NCI-H510A (cell line): ENCODE measurements at regions not wholly inside any gene's neighbourhood (a gene's known extent, or its start where the extent isn't known, plus 50 kb on each side); places are given as distances from the start of the nearest gene placed in this dataset.
"Not testable (repeated sequence)": the region's sequence is repeated elsewhere in the genome, so short reads cannot be mapped to it uniquely, and the experiment has no call there.

ENCODE experiments used
- DNase-seq: peaks from one replicate; lab custom pipeline; 2025; lab: John Stamatoyannopoulos, UW

DNA sequence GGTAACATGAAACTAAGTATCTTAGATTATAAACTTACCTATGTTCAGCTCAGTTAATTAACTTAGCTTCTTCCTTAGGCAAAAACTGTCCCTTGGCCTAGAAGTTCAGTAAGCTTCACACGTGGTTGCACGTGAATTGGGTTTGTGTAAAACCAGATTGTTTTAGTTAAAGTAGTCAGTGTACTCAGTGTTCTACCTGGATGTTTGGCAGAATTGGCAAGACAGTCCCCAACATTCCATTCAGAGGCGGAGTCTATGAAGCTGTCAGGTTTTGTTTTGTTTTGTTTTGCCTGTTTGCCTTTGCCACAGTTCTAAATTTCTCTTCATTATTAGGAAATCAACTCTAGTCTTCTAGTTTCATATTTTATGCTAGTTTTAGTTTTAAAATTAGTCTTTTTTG is 105.3 kb upstream of the ZEB2 start:
- DNase-seq: no peak

DNA sequence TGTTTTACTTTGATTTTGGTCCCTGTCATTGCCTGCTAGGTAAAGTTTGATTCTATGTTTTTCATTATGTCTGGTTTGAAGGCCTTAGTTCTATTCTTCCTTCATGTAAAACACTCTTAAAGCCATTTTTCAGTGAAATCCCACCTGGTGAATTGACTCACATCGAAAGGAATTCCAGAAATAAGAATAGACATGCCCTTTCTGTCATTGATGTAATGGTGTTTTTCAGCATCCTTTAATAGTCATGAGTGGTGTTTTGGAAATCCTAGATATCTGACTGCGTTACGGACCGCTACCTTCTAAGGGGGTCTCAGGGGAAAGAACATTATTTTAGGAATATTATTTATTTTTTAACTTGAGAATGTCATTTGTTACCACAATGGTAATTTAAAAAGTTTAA is 104.5 kb upstream of the ZEB2 start:
- no peak for DNase-seq

- DNase-seq: not testable (repeated sequence)
These were observed 102.5 kb upstream of the ZEB2 start for GRCh38 chr2:144622373-144622772.

- DNase-seq: no peak
These were observed 101.3 kb upstream of the ZEB2 start for GRCh38 chr2:144621266-144621665.

DNA sequence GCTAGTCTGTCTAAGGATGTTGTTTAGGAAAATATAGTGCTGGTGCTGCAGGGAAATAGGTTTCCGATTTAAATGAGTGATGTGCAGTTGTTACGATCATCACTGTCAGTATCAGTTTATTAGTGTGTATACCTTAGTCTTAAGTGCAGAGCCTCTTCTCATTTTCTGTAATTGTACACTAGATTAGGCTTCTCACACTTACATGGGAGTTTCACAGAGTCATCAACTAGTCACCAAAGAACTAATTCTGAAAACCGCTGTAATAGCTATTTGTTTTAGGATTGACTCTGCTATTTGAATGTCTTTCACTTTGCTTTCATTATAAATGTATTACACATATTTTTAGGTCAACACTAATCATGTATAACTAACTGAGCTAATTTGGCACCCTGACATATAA is 99.8 kb upstream of the ZEB2 start:
- DNase-seq: no peak

GRCh38 chr2:144617171-144617570 is 97.3 kb upstream of the ZEB2 start:
- DNase-seq: not testable (repeated sequence)

DNA sequence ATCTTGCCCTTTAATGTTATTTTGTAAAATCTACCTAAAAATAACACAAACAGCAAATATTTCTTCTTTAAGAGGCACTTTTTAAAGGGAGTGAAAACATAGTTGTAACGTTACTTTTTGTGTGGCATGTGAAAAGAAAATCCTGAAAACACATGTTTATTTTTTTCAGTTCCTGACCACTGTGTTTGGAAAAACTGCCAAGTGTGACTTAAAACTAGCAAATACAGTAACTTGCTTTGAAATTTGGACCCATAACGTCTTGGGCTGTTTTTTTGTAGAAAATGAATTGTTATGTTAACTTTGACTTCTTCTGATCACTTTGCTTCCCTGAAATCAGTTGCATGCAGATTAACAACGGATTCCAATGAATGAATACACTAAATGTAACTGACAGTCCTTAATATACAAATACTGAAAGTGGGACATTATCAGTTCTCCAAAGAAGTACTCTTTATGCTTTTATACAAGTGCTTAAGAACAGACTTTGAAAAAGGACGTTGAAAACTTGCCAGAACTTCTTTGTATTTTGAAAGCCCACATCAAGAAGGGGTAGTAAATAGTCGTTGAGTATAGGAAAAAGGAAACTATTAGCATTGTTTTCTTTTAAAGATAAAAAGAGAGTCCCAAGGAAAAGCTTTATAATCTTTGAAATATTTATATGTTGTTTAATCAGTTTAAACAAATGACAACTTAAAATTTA is 96.1 kb upstream of the ZEB2 start:
- no peak for DNase-seq

GRCh38 chr2:144607891-144608521 is 88.1 kb upstream of the ZEB2 start:
- DNase-seq: no peak

DNA sequence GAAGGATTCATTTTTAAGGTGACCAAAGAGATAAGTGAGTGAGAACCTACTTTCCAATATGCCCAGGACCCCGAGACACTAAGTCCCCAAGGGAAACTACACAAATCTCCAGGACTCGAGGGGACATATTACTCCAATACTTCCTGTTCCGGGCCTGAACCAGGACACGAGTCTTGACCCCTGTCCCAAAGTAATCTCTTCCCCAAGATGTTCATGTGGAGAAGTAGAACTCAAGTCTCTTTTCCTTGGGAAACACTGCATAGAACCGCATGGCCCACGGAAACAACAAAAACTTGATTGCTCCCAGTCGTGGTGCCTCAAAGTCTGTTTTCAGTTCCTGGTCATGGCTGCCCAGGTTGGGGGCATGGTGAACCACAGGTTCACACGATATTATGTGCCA is 87.2 kb upstream of the ZEB2 start:
- DNase-seq: no peak

DNA sequence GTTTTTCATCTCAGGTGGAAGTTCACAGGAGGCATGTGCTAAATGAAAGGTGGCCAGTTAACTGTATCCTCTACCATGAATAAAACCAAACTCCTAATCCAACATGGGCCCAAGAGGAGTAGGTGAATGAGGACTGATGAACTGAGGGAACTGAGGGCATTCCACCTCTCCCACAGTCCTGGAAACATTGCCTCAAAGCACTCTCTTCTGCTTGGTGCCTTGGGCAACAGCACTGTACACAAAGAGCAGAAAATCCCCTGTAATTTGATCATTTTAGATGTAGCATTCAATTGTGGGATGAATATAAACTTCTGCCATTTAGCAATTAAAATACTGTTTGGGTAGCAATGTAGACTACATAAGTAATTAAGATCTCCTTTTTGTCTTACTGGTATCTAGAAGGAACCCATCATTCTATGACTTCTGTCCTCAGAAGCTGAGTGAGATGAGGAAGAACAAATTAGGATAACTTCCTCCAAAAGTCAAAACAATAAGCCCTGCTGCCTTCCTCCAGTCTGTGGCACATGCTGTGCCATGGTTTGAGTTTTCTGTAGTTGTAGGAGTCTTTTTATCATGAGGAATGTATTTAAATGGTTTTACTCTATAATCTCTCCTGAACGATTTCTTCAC is 86.7 kb upstream of the ZEB2 start:
- no peak for DNase-seq

- DNase-seq: no peak
These were observed 85.4 kb upstream of the ZEB2 start for GRCh38 chr2:144605231-144605840.

- DNase-seq: no peak
These were observed 83.4 kb upstream of the ZEB2 start for GRCh38 chr2:144603334-144603733.

GRCh38 chr2:144598906-144599305 is 79.0 kb upstream of the ZEB2 start:
- no peak for DNase-seq

DNA sequence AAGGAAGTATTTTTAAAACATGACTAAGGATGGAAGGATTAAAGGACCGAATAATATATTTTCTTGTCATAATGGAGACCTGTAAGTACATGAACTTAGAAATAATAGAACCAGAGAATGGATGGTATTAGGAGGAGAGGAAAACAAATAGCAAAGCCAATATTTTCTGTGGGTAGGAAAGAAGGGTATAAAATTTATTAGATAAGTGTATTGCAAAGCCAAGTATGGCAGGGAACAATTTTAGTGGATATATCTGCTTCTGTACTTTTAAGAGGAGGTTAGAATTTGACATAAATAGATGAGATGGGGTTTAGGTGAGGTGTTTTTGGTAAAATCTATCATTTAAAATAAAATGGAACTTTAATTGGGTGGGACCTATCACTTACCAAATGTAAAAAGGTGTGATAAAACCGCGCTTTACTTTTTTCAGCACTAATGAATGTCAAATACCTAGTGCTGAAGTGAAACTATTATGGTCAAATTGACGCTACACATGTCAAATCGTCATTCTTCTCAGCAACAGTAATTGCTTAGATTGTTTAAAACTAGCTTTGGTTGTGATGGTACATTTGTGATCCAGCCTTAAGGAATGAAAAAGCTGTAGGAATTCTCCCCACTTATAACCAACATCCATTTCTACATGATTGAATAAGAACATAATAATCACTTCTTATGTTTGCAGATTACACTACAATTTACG is 78.1 kb upstream of the ZEB2 start:
- no peak for DNase-seq

DNA sequence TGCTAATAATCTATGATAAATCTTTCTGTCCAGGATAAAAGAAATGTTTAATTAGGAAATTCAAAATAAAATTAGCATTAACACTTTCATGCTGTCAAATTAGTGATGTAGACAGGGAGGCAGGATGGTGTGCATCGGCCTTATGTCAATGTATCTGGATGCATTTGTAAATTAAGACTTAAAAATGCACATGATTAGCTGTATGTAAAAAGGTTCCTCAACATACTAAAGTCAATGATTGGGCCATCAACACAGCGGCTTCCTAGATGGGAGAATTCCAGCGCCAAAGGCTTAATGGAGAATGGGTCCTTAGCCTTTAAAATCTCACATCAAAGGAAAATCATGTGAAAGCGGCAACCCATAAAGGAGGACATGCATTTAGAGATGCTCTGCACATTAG is 77.5 kb upstream of the ZEB2 start:
- DNase-seq: no peak

GRCh38 chr2:144596073-144596871 is 76.4 kb upstream of the ZEB2 start:
- DNase-seq: peak; percentile 11

GRCh38 chr2:144595686-144596072 is 75.8 kb upstream of the ZEB2 start:
- DNase-seq: no peak

GRCh38 chr2:144595279-144595678 is 75.4 kb upstream of the ZEB2 start:
- DNase-seq: no peak

DNA sequence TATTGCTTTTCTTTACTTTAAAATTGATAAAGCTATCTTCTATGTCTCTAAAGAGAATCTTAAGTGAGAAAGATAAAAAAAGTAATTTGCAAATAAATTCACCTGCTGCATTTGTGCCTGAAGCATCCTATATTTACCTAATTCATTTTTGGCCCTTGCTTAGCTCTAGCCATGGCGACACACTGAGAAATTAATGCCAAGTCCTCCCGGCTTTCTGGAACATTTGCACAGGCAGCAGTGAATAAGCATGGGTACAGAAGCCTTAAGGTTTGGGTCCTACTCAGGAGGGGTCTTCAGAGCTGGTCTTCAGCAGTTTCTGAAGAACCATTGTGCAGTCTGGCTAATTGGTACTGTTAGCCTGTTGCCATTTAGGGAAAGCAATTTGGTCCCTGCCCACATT is 73.9 kb upstream of the ZEB2 start:
- DNase-seq: no peak

DNA sequence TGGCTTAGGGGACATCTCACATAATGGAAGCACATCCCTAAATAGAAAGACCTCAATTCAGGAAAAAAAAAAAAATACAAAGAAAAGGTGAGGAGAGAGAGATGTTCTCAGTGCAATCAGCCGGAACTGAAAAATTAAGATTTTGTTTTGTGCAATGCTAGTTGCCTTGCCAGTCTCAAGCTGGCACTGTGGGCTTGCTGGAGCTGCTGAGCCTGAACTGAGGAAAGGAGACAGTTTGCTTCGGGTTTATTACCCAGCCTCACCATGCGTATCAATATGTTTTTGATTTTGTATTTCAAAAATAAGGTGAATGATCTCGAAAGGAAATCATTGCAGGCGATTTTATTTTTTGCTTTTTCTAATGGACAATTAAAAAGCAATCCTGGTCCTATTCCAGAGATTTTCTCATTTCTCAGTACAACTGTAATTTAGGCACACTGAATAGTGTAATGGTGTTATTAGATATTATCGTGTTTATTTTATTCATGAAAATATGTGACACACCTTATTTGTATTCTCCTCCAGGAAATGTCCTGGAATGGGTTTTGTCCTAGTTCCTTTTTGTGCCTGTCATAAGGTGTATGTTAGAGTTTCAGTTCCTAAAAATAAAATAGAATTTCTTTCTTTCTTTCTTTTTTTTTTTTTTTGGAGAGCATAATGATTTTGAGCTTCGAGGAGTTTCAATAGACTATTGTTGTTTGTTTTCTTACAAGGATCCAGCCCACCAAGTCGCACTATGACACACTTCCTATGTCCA is 72.8 kb upstream of the ZEB2 start:
- DNase-seq: no peak

DNA sequence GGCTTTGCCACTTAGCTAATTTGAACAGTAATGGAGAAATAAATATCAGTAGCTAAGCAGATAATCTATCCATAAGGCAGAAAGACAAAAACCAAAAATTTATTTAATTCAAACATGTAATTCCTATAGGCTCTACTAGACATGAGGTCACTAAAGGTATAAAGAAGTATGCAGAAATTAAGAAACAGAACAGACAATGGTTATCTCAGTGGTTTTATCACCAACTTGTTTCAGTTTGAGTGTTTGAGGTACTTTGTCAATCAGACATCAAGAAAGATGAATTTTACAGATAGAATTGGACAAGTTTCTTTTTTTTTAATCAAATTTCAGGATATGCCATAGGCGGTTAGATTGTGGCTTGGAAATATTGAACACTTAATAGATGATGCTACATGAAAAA is 67.4 kb upstream of the ZEB2 start:
- DNase-seq: no peak
